HG03060 (cell line): ENCODE measurements at regions not wholly inside any gene's neighbourhood (a gene's known extent, or its start where the extent isn't known, plus 50 kb on each side); places are given as distances from the start of the nearest gene placed in this dataset.
"Not testable (repeated sequence)": the region's sequence is repeated elsewhere in the genome, so short reads cannot be mapped to it uniquely, and the experiment has no call there.

Experiments used
- ATAC-seq: cut with Tn5 transposase; IDR thresholded peaks from one replicate; pipeline ENCODE4 v1.9.1; 2021; ENCODE audit warnings: low read depth, moderate number of reproducible peaks; ENCODE audit not compliant: unreplicated experiment

DNA sequence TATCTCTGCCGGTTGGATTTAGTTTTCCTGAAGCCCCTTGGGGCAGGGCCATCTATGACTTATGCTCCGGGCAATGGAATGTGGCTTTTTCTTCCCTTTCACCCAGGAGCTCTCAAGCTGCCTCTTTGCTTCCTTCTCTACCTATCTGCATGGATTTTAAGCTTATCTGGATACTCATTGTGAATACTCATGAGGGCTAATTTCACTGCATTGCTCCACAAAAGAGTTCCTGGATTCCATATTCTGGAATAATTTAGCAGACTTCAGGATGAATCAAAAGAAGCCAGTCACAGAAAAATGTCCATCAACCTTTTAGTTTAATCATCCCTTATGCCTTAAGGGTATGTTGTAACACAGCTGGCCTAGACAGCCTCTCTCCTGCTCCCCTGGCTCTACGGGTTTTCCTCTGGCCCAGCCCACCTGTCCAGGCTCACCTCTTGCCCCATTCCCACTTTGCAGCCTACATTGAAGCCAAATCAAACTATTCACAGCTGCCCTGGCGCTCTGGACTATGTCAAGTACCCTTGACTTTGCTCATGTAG, 122.8 kb upstream of the RMDN2 start:
- no peak for ATAC-seq

GRCh38 chr2:37802899-37803379, 122.1 kb upstream of the RMDN2 start:
- ATAC-seq: no peak

DNA sequence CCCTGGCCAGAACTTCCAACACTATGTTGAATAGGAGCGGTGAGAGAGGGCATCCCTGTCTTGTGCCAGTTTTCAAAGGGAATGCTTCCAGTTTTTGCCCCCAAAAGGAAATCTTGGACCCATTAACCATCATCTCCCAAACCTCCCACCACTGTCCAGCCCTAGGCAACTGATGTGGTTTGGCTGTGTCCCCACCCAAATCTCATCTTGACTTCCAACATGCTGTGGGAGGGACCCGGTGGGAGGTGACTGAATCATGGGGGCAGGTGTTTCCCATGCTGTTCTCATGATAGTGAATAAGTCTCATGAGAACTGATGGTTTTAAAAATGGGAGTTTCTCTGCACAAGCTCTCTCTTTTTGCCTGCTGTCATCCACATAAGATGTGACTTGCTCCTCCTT, 119.1 kb upstream of the RMDN2 start:
- not testable (repeated sequence) for ATAC-seq

DNA sequence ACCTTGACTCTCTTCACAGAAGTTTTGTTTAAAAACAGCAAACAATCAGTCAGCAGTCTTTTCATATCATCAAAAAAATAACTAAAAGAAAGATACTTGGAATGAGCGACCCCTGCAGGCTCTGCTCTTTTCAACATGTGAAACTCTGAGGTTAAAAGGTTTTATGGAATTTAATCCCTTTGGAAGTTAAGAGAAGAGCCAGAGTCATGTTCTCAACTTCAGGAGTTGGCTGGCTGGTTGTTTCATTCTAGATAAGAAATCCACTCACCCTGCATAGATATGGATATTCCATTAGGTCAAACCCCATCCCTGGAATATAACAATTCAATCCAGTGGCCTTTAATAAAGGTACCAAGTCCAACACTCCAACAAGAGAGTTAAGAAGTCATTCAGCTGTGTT, 115.6 kb upstream of the RMDN2 start:
- ATAC-seq: no peak

- no peak for ATAC-seq
These were observed 115.0 kb upstream of the RMDN2 start for GRCh38 chr2:37809931-37810570.

DNA sequence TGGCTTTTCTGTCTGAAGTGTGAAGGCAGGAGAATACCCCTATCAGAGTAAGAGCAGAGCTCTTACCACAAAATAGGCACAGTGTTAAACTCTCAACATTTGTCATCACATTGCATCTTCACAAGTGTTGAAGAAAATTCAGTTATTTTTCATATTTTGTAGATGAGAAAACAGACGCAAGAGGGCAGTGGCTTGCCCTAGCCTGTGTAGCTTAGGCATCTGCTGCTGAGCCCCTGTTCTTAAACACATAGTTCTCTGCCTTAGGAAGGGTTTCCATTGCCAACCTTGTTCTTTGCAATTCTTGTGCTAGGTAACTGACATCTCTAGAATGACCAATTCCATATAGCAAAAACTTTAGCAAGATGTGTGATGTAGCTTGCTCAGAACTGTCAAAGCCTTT, 112.7 kb upstream of the RMDN2 start:
- ATAC-seq: no peak

- no peak for ATAC-seq
These were observed 112.0 kb upstream of the RMDN2 start for GRCh38 chr2:37812941-37813730.

DNA sequence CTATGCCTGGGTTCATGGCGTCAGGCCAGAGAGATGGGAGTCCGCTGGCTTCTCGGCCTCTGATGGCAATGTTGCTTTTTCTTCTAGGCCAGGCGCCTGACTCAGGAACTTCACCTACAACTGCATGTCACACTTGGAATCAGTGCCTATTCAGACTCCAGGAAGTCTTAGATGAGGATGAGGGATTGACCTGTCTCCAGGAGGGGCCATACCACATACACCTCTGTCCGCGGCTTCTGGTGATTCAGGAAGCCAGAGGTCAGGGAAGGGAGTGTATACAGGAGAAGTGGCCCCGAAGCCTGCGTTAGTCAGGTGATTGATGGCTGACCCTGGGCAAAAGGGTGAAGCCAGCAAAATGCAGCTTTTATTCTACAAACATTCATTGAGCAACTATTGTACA, 109.1 kb upstream of the RMDN2 start:
- ATAC-seq: no peak

DNA sequence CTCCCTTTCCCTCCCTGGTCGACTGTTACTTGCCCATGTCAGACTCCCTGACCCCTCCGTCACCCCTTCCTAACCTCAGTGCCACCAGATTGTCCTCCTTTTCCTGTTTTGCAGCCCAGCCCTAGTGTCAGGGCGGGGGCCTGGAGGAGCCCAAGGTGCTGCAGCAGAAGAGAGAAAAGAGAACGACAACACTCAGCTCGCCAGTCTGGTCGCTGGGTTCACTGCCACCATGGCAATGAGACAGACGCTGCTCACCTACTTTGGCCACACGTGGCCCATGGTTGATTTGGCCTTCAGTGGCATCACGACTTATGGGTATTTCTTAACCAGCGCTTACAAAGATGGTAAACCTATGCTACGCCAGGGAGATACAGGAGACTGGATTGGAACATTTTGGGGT, 108.4 kb upstream of the RMDN2 start:
- no peak for ATAC-seq

GRCh38 chr2:37819186-37819585, 105.9 kb upstream of the RMDN2 start:
- no peak for ATAC-seq

DNA sequence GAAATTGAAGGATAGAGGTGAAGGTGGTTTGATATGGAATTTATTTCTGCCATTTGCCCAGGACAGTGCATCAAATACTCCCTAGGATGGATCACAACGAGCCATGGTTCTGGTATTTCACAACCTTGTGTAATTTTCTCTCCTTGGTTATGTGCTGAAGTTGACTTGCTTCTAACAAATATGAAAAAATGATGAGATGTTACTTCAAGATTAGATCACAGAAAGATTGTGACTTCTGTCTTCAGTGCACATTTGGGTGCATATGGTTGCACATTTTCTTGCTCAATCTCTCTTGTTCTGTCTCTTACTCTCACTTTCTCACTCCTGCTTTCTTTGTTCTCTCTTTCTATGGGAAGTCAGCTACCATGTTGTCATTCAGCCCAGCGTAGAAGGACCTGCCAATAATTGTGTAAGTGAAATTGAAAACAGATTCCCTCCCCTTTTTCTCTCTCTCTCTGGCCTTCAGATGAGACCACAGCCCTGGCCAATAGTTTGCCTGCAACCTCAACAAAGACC, 104.6 kb upstream of the RMDN2 start:
- ATAC-seq: no peak

GRCh38 chr2:37825586-37825985, 99.5 kb upstream of the RMDN2 start:
- no peak for ATAC-seq

- no peak for ATAC-seq
These were observed 98.5 kb upstream of the RMDN2 start for GRCh38 chr2:37826611-37827010.

- no peak for ATAC-seq
These were observed 97.6 kb upstream of the RMDN2 start for GRCh38 chr2:37827455-37827854.

DNA sequence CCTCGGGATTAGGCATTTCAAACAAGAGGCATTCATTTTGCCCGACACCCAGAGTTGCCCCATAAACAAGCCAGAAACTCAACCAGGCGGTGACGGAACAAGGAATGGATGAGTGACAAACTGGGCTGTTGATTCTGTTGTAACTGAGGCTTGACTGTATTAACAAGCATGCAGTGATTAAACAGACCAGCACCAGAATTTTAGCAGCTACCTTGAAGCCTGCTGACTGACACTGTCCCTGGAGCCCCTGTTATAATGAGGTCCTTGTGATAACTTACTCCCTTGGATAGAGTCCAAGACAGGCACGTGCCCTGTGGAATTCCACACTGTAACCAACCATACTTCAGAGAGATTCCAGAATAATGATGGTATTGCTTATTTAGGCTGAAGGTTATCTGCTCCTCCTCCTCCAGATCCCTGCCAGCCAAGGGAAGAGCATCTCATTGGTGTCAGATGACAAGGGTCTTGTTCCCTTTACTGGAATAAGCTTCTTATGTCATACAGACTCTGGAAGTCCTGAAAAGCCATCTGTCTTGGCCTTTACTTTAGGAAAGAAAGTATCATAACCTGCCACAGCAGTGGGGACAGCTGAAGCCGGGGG, 97.1 kb upstream of the RMDN2 start:
- no peak for ATAC-seq

GRCh38 chr2:37829202-37829601, 95.9 kb upstream of the RMDN2 start:
- ATAC-seq: no peak

DNA sequence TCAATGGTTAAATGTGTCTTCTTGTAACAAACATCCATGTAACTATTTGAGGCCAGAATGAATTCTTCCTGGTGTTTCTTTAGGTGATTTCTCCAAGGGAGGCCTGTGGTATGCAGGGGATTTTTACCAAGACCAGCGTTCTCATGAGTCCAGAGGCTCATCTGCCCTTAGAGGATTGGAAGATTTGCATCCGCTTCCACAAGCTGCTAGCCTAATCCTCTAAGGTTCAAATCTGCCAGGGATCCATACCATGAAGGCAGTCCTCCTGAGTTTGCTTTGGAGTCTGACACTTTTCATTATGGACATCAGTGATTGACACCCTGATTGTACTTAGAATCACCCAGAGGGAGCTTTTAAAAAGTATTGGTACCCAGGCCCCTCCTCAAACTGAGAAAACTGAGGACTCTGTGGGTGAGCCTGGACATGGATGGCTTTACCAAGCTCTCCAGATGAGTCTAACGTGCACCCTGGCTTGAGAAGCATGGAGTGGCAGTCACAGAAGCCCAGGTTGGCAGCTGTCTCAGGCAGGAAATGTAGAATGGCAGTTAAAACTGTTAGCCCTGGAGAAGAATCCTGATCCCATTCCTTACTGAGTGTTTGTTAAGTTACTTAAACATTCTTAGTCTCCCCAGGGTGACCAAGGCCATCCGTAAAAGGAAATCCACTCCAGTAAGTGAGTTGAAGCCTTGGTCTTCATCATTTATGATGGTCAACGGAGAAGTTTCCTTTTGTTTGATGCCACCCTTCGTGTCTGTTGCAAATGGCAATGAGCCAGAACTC, 95.3 kb upstream of the RMDN2 start:
- no peak for ATAC-seq

GRCh38 chr2:37830636-37831035, 94.5 kb upstream of the RMDN2 start:
- ATAC-seq: no peak

GRCh38 chr2:37831081-37831780, 93.9 kb upstream of the RMDN2 start:
- ATAC-seq: no peak
